ENCODE measurements at regions not wholly inside any gene's neighbourhood (a gene's known extent, or its start where the extent isn't known, plus 50 kb on each side); places are given as distances from the start of the nearest gene placed in this dataset.
"Not testable (repeated sequence)": the region's sequence is repeated elsewhere in the genome, so short reads cannot be mapped to it uniquely, and the experiment has no call there.

DNA sequence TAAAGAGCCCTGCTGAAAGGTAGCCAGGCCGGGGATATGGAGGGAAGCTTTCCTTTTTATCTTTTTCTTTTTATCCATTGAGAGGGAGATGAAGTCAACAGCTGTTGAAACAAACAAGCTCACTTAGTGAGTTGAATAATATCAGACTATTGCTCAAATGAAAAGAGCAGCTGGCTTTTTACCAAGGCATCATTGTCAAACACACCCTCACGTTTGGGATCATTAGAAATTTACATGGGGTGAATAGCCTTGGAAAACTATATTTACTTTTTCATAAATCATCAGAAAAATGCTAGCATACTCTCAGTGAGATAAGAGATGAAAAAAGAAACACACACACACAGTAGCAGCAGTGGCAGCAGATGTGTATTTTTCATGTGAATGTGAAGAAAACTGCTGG lies 71.5 kb upstream of the HNMT start:
- DNase-seq, result no peak

DNA sequence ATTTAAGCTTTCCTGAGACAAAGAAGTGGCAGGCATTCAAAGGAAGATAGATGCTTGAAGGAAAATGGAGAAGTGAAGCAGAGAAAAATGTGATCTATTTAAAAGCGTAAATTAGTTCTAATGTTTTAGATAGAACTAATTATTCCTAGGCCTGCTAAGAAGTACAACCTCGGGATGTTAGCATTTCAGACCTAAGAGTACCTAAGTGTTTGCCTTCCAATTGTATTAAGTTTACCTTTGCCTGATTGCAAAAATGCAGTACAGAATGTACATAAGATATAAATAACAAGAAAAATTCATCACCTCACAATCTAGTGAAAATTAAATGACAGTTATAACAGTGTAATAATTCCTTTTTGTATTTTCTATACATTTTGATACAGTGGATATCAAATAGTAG lies 71.1 kb upstream of the HNMT start:
- DNase-seq, result no peak

DNA sequence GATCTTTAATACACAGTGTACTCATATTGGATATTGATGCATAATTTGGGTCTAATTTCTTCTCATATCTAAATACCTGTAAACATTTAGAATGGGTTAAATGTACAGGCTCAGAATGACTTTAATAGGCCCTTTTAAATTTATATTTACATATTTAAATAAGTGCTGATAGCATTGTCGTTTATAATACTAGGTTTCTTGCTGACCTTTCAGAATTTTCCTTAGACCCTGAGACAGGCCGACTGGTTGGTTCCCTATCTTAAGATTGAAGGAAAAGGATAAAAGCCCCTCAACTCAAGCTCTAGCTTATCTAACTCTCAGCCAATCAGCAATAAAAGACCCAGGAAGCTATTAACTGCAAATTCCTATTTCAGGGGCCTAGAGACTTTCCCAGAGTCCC lies 67.8 kb upstream of the HNMT start:
- DNase-seq, result no peak

DNA sequence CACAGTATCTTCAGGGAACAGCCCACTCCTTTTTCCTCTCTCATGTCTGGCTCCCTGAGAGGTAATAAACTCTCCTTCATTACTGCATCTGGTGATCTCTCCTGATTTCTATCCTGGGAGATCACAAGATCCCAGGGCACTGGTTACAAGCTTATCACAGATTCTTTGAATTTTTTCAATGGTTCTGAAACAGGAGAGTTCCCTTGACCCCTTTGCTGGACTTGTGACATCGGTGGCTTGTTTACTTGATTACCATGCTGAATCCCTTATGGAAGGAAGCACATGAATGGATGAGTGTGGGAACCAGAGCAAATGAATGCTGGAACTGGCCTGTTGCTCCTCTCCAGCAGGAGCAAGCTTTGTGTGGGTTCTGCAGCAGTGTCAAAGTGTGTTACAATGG lies 67.2 kb upstream of the HNMT start:
- DNase-seq, result no peak

DNA sequence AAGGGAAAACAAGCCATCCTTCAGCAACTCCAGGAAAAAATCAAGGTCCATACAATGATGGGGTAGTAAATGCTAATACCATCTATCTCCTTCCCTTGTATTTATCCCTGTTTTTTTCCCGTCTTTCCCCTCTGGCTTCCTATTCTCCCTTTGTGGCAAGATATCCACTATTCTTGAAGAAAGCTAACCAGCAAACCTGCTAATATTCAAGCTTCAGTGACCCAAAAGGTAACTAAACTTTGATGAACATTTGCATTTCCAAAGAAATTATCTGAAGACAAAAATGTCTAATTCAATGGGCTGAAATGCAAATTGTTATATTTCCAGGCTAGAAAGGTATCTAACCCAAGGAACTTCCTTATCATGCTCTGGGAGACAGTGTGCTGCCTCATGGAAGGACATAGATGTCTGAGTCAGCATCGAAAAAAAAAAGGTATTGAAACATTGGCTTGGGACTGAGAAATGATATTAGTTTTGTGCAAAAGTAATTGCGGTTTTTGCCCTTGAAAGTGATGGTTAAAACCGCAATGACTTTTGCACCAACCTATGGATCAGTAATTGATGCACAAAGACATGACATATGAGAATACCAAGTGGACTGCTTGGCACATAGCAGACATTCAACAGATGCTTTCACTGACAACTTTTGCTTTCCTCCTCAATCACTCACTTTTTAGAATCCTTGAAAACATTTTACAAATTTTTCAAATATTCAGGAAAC lies 63.7 kb upstream of the HNMT start:
- DNase-seq, result no peak

DNA sequence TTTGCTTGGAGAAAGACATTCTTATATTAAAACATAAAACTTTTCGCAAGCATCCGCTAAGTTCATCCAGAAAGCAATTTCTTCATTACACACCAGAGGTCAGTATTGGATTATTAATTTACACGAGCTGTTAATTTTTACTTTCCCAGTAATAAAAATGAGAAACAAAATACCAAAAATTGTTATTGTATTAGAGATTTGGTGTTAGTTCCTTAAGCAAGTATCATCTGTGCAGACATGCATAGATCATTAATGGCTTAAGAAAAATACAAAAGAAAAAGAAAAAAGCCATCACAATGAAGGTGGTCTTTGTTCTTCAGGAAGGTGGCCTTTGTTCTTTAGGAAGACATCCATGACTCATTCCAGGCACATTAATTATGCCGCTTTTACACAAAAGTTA lies 53.6 kb upstream of the HNMT start:
- DNase-seq, result peak; percentile 77

DNA sequence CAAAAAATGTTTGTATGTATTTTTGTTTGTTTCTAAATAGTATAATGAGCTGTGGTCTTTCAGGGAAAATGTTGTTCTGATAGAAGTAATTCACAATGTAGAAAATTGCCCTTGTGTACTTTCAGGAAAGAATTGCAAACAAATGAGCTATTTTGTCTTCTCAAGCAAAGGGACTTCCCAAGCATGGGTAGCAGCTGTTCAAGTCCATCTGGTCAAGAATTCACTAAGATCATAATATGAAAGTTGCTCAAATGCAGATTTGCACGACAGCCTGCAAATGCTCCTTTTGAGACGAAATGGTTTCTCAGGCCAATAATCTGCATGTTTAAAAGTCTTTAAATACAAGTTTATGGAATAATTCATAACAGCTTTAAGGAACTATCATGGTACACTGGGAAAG lies 51.9 kb upstream of the HNMT start:
- DNase-seq, result no peak

DNA sequence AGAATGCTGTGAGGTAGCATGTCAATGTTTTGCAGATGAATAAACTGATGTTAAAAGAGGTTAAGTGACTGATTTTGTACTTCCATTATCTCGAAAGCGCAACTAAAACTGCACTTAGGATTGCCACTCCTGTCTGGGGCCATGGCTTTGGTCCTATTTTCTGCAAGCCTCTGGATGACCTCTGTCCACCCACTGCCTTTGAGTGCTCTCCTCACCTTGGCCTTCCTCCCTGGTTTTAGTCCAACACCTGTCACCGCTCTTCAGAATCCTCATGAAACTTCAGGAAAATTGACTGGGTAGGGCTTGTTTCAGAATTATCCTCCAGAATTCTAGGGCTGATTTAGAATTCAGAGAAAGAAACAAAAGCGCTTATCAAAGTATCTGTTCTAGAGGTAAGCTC lies 51.1 kb upstream of the HNMT start:
- DNase-seq, result no peak

DNA sequence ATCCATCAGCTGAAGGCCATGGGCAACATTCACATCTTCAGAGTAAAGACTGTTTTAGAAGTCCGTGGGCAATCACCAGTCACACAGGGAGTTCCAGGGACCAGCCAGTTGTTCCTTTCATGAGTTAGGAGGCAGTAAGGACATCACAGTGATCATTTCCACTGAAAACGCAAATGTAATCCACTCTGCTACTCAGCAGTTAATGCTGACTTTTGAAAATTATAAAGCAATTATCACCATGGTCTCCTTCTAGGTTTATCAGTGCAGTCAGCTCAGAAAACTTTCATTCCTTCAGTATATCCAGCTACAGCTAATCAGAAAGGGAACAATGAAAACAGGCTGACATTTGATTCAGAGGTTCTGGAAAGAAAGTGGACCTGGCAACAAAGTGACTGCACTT lies 50.6 kb upstream of the HNMT start:
- DNase-seq, result not testable (repeated sequence)

All from eye (tissue), 1 donor.